HG03520 (cell line): ENCODE measurements at regions not wholly inside any gene's neighbourhood (a gene's known extent, or its start where the extent isn't known, plus 50 kb on each side); places are given as distances from the start of the nearest gene placed in this dataset.

Source experiments
- ATAC-seq: cut with Tn5 transposase; IDR thresholded peaks from one replicate; pipeline ENCODE4 v1.9.1; 2021; ENCODE audit warnings: mild to moderate bottlenecking, moderate library complexity; ENCODE audit not compliant: unreplicated experiment

GRCh38 chr6:84466511-84466910 is 239.1 kb upstream of the CEP162 start:
- no peak for ATAC-seq

DNA sequence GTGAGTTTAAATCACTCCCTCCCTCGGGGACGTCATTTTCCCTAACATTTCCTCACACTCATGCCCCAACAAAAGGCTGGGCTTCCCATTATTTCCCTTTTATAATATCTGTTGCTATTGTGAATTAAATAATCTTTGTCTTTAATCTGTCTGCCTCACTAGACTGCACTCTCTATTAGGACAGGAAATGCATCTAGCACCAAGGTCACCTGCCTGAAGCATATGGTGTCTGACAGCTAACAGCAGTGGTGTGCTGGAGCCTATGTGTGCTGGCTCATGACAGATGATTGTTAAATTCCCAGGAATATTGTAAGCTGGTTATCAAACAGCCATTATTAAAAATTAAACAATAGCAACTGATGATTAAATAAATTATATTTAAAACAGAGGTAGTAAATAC is 237.0 kb upstream of the CEP162 start:
- no peak for ATAC-seq

DNA sequence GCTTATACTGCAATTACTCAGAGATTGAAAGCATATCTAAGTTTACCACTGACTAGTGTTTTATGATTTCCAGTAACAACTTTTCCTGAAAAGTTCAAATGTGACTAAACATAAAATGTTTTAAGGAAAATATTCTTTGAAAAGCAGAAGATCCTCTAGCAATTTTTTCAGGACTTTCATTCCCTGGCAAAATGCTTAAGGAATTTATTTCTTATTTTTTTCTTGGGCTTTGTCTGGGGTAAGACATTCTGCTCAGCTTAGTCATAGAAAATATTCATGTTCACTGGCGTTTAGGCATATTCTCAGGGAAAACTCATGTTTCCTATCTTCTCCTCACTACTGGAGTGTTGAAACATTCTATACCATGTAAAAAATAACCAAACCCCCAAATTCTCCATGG is 235.3 kb upstream of the CEP162 start:
- ATAC-seq: no peak

DNA sequence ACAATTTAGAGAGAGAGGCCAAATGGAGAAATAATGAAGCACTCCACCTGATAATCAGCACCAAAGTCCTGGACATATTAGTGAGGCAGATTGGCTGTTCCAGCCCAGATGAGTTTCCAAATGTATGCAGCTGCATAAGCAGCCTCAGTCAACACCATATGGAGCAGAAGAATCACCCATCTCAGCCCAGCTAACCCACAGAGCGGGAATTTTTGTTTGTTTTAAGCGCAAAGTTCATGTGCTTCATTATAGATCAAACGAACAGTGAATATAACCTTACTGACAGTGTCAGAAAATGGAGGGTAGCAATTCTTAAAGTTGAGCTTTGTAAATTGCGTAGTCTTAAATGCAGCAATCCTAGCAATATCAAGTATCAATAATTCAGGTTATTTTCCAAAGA is 234.0 kb upstream of the CEP162 start:
- no peak for ATAC-seq

DNA sequence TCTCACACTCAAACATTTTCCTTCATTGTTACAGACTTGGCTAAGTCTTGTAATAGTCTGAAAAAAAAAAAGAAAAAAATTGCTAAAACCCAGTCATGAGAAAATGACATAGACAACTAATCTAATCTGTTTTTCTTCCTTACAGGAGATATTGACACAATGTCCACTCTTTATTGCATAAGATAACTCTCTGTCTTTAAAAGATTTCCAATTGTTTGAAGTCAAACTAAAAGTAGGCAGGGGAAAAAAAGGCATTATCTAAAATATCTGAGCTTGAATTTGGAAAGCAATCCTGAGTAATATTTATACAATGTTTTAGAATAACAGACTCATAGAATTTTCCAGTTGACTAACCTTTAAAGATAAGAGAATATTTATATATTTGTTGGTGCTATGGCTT is 233.0 kb upstream of the CEP162 start:
- no peak for ATAC-seq

DNA sequence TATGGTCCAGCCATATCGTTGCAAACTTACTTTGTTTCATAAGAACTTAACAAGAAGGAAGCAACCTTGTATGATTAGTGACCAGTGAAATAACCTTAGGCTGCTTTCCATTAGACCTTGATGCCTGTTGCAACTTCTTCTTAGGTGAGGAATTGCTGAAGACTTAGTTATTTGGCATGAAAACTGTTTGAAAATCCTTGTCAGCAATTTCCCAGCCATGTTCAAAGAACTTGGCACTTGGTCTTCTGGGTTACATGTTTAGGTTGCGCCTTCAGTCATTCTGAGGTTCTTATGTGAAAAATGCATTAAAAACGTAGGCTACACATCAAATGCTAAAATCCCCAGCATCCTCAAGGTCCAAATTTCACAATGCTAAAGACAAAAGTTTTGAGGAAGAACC is 232.0 kb upstream of the CEP162 start:
- ATAC-seq: no peak

DNA sequence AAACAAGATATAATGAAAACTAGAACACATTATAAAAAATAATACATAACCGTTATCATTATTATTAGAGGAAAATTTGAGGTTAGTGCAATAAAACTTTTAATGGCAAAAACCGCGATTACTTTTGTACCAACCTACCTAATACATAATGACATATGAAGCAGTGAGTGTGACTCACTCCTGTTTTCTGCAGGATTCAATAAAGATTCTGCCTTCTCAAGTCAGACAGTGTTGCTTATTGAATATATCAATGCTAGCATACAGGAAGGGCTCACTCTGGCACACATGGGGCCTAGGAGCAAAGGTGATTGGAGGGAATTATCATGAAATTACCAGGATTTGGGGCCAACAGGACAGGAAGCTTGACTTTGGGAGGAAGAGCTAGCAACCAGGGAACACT is 230.8 kb upstream of the CEP162 start:
- no peak for ATAC-seq

DNA sequence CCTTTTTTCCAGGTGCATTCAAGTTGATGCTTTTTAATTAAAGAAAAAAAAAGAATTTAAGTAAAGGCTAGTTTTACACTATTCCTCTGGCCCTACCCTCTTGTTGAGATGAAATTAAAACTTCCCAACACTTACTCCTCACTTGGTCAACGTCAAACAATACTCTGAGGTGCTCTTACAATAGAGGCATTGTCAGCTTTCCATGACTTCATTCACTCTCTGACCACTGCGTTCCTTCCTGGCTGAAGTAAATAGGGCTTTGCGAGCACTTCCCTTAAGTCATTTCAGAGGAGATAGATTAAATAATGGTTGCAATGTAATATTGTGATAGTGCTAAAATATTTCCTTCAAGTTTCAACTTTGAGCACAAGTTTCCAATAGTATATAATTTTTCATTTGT is 229.8 kb upstream of the CEP162 start:
- no peak for ATAC-seq

- no peak for ATAC-seq
These were observed 229.4 kb upstream of the CEP162 start for GRCh38 chr6:84456803-84457202.

DNA sequence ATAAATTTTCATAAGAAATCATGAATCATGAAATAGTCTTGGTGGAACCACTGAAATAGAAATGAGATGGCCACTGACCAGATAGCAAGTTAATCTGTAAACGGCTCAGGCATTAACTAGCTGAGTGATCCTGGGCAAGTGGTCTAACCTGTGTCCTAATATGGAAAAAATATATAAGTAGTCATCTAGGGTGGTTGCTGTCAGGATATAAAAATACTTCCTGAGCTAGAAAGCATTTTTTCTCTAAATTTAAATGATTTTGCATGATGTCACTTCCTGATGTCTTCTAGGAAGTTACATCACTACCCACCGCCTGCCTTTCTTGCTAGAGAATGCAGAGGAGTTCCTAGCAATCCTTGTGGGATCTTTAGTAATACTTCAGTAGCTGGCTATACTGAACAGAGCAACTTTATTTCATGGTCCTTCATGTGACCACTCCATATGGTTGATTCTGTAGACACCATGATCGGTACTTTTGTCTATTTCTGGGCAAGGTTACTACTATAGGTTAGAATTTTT is 228.1 kb upstream of the CEP162 start:
- ATAC-seq: no peak

DNA sequence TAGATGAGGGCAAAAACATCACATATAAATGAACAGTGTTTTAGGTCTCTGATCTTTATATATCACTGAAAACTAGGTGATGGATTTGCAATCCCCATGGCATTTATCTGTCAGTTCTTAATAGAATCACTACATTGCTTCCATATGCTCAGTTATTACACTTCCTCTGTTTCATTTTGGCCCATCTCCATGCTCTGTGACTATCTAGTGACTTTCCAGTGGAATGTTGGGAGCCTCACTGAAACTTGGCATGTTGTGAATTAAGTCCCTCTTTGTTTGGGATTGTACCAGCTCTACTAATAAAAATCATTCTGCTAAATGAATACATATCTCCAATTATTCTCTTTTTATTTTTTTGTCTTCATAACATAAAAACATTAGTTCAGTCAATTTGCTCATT is 226.1 kb upstream of the CEP162 start:
- ATAC-seq: no peak

- ATAC-seq: no peak
These were observed 222.6 kb upstream of the CEP162 start for GRCh38 chr6:84450018-84450417.

DNA sequence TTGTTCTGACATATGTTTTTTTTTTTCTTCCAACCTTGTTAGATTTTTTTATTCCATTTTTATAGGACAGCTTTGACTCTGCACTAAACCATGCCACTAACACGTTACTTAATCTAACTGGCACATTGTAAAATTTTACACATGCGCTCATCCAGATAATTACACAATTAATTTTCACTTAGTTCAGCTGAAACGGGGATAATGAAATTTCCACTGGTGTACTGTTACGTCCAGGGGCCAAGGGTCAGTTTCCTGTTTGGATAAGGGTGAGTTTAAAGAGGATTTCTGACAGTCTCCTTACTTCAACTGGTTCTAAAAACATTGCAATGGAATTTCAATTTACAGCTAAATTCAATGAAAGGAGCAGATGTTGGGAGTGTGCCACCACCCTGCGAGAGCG is 221.8 kb upstream of the CEP162 start:
- ATAC-seq: no peak

DNA sequence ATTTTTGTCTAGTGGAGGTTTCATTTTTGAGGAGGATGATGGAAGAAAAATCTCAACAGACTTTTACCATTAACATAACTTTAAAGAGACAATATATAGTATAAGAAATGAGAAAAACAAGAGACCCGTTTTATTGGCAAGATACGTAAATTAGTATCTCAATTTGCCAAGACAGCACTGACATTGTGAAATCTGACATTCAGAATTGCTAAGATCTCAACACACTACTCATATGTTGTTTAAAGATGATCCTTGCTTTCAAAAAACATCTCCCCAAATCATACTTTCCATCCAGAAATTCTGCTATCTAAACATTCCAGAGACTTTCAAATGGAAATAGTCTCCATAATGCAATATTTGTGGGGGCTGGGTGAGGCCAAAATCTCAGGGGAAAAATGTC is 220.9 kb upstream of the CEP162 start:
- ATAC-seq: no peak

DNA sequence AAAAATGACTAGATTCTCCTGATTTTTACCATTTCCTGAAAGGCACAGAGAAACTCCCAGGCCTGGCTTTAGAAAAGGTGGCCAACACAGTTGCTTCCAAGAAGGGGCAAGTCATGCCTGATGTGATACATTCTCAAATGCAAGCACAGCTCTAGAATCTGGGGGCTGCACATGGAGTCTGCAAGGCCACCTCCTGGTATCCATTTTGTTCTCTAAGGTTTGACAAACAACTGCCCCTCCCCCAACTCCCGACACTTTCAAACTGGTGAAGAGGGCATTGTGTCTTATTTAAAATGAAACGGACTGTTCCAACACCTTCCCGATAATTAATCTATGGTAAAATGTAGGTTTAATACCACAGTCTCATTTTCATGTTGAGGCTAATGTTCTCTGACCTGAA is 220.2 kb upstream of the CEP162 start:
- ATAC-seq: no peak

DNA sequence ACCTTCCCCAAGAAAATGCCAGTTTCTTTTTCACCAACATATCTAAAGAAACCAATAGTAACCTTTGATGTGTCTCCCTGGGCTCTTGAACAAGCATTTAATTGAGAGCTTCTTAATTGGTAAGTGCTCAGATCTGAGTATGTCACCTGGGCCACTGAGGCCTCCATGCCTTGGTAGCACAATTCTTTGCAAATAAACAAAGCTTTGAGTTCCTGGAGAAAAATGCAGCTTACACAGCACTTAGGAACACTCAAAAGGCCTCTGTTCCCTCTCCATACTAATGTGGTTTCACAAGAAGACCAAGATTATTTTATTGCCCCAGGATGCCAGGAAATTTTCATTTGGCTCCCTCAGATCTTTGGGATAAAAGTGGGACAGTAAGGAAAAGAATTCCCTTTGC is 217.6 kb upstream of the CEP162 start:
- no peak for ATAC-seq

DNA sequence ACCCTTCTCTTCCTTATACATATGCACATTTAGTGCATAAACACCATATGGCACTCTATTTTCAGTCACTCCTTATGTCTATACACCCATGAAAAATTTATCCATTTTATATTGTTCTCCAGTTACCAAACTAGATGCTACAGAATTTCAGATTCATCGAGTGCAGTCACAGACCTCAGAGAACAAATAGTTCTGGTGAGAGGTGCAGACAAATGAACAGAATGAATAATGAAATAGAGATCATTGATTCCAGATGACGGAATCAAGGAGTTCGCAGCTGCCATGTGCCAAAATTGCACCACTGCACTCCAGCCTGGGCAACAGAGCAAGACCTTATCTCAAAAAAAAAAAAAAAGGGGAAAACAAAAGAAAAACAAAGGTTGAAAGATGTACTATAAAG is 214.8 kb upstream of the CEP162 start:
- ATAC-seq: no peak

DNA sequence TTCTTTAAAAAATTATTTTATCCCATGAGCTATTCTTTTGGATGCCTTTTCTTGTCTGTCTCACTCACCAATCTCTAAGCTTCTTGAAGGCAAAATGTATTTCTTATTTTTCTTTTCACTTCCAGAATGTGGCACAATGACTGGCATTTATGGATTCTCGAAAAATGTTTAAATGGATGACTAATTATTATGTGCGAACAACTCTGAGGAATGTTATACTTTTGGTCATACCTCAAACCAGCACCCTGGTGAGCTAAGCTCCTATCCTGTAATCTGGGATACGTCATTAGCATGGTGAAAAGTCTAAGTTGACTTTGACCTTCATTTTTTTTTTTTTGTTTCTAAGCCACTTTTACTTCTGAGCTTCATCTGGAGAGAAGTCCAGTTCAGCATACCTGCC is 214.0 kb upstream of the CEP162 start:
- no peak for ATAC-seq

- no peak for ATAC-seq
These were observed 207.1 kb upstream of the CEP162 start for GRCh38 chr6:84434550-84434949.

GRCh38 chr6:84432619-84433018 is 205.2 kb upstream of the CEP162 start:
- ATAC-seq: no peak

- ATAC-seq: no peak
These were observed 201.0 kb upstream of the CEP162 start for GRCh38 chr6:84428300-84428907.

GRCh38 chr6:84425971-84426705 is 198.7 kb upstream of the CEP162 start:
- no peak for ATAC-seq

DNA sequence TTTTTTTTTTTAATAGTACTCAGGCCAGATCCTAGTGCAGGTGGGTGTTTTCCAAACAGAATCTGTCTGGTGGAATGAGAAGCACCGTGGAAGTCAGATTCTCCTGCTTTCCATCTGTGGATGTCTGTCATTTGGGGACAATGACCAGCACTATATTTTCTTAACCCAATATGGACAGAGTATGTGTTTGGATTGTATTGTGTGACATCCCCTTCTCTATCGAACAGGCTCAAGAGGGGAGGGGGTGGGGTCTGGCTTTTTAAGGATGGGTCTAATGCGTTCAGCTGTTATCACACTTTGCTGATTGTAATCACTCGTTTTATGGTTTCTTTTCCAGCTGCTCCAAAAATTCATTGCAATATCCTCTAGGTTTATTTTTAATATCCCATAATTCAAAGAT is 197.5 kb upstream of the CEP162 start:
- no peak for ATAC-seq
